A172 (cell line): ENCODE measurements at regions not wholly inside any gene's neighbourhood (a gene's known extent, or its start where the extent isn't known, plus 50 kb on each side); places are given as distances from the start of the nearest gene placed in this dataset.

ENCODE experiments used
- DNase-seq: peaks from one replicate; pipeline ENCODE4 v3.0.0-alpha.2; 2015; ENCODE audit warnings: low spot score

DNA sequence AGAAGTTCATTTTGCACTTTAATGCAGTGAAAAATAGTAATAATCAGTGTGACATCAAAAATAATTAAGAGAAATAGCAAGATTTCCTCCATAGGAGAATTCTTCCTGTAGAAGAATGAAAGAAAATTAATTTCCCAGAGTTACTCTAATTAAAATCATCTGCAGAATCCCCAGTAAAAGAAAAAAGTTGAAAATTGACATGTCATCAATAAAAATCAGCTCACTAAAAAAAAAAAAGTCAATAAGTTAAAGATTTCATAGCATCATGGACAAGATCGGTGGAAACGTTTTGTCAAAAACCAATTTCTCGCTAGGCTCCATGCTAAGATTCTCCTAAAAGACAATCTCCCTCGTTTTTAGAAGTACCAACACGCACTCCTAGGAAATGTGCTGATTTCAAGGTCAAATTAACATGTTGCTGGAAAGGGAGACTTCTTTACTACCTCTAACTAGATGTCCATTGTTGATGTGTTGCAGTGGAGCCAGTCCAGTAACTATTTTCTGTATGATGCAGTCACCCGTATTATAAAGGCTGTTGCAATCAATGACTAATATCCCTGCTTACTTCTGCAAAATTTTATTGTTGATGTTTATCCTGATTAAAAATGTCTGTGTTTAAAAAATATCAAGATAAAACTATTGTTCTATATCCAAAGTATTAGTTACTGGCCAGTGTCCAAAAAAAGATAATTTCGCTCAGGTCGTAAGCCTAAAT, 591.9 kb upstream of the MGMT start:
- no peak for DNase-seq

DNA sequence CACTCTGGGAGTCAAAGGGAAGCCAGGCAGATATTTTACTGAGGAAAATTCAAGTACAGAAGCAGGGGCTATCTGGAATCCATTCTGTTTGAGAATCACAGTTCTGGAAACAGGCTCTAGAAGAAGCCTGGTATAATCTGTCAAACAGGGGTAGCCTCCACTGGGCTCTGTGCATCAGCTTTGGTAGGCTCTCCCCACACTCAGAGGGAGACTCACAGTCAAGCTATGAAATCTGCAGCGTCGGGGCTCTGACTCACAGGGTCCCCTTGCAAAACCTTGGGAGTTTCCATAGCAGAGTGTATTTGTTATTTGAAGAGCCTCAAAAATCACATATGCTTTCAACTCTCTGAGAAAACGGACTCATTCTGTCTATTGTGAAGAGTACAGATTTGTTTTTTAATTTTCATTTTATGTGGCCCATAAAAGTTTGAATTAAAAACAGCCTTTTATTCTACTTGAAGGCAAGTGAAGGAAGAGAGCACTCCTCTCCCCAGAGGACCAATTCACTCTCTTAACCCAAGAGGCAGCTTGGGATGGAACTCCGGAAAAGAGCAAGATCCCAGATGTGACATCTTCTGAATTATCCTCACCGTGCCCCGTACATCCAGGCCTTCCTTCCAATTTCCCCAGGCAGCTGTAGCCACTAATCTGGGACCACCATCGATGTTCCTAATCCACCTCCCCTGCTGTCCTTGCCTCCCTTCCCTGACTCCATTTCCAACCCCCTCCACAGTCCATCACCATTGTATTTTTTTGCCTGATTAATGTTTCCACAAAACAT, 590.9 kb upstream of the MGMT start:
- DNase-seq = no peak

DNA sequence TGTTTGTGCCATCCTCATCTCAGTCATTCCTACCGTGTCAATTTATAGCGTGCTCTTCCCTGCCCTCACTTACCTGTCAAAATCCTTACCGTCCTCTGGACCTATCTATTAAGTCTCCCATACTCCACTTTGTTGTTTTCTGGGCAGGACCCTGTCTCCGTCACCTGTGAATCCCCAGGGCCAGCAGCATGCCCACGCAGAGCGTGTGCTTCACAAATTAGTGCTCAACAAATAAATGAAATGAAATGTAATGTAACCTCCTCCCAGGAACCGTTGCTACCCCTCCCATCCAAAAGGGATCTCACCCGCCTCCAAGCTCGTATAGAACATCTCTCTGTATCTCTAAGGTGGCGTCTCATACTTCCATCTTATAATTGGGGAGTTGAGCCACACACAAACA, 589.9 kb upstream of the MGMT start:
- no peak for DNase-seq

DNA sequence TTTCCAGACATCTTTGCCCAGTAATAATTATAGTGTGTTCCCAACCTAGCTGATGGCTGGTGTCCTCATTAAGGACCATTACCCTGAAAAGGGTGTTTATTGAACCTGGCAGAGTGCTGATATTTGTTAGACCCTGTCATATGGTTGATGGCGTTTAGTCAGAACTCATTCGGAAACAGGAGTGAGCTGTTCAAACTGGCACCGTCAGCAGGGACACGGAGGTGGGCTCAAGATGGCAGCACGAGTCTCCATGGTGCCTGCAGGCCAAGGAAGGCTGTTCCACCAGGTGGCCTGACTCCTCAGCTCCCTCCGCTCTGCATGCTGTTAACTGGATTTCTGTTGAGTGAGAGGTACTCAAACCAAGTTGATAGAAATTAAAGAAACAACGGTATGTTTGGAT, 589.1 kb upstream of the MGMT start:
- no peak for DNase-seq

DNA sequence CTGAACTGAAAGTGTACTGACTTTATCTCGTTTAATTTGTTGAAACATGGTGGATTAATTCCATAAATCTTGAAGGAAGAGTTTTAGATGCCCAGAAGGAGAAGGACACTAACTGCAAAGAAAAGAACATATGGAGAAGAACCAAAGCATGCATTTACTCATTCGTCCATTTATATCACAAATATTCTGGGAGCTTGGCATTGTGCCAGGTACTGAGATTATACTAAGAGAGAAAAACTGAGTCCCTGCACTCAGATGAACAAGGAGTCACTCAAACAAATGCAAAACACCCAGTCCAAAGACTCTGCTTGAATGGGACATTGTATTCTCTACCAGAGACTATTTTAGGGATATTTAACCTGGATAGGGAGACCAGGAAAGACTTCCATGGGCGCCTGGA, 588.0 kb upstream of the MGMT start:
- DNase-seq = no peak

DNA sequence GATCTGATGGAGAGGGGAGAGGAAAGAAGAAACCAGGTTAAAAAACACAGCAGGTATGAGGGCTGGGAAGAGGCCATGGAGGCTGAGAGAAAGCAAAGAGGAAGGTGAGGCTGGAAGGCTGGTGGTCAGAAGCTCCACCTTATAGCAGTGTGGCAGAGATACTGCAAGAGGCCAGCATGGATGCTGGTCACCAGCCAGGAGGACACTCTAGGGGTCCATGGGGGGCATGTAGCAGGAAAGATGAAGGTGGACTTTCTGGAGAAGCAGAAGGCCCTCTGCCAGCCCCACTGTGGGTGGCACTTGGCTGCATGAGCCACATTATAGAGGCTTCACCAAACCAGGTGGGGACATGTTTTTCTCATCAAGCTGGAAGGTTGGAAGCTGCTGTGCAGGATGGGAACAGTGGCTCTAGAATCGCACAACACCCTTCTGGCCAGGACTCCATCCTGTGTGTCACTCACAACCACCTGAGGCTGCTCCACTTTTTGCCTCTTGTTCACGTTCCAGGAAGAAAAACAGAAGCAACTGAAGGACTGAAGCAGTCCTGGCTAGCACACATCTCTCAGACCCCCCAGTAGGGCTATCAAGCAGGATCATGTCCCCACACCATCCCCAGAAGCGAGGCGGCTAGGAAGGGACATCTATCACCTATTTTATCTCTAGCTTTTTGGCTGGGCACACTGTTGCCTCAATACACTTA, 587.5 kb upstream of the MGMT start:
- DNase-seq = no peak

DNA sequence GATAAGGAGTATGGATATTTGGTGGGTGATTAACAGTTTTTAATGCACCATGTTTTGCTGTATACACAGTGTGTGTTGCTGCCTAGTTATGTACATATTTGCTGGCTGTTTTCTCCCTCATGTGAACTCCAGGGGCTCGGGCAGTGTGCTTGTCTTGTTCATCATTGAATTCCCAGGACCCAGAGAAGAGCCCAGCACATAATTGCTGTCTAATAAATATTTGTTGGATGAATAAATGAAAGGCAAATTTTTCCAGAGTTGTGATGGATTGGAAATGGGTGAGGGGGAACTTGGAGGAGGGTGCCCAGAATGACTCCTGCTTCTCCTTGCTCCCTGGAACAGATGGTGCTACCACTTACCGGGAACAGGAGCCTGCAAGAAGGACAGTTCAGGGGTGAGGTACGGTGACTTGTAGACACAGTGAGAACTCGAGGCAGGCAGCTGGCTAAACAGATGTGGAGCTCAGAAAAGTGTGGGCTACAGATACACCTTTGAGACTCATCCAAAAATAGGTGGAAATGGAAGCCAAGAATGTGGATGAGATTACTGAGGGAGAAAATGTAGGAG, 586.8 kb upstream of the MGMT start:
- DNase-seq = no peak

DNA sequence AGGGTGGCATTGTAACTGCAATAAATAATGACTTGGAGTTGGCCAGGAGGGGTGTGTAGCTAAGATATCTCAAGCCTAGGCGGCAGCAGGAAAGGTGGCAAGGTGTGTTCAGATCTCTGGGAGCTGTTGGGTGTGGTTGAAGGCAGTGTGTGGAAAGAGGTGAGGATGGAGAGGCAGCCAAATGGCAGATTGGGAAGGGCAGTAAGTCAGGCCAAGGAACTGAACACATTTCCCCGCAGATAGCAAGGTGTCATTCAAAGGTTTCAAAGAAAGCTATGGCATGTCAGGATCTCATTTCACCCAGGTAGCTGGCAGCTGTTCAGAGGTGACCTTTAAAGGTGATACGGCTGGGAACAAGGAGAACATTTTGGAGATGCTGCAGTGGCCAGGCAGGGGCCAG, 586.0 kb upstream of the MGMT start:
- no peak for DNase-seq

DNA sequence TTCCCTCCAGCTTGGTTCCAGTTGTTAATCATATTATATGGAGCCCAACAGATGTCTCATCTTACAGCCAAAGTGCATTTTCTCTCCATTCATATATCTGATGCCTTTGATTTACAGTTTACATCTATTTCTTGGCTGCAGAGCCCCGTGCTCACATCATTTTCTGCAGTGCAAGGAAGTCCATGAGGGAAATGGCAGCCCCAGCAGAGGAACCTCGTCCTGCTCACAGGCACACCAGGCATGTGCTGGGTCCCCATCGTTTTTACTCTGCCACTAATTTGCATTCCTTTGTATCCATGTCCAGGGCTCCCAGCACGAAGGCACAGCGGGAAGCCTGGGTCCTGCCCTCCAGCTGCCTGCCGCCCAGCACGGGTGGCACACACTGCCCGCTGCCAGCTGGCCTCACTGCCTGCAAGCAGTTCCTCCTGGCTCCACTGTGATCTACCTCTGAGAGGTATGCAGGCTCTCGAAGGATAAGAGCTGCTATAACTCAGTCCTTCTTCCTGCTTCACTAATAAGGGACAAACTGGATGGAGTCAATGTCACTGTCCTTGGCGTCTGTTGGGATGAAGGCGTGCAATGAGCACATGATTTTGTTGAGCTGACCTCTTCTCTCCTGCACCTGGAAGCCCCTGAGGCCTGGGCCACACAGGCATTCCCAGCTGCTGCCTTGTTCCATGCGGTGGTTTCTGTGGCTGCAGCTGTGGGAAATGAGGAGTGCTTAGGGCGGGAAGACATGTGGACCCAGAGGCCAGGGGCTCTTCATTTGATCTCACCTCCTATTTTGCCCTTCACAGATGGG, 583.6 kb upstream of the MGMT start:
- DNase-seq = no peak

DNA sequence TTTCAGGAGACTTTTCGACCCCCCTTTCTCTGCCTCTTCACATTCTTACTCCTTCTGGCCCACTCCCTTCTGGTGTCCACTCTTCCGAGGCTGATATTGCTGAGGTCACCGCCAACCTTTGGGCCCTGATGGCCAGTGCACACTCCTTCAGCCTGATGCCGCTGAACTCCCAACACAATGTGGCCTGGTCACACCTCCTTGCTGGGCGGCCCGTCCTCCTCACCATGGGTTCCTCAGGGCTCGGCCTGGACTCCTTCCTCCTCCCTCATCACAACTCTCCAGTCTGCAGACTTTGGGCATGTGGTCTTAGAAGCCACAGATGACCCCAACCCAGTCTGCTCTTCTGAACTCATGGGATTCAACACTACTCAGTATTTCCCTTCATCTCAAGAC, 583.0 kb upstream of the MGMT start:
- no peak for DNase-seq

DNA sequence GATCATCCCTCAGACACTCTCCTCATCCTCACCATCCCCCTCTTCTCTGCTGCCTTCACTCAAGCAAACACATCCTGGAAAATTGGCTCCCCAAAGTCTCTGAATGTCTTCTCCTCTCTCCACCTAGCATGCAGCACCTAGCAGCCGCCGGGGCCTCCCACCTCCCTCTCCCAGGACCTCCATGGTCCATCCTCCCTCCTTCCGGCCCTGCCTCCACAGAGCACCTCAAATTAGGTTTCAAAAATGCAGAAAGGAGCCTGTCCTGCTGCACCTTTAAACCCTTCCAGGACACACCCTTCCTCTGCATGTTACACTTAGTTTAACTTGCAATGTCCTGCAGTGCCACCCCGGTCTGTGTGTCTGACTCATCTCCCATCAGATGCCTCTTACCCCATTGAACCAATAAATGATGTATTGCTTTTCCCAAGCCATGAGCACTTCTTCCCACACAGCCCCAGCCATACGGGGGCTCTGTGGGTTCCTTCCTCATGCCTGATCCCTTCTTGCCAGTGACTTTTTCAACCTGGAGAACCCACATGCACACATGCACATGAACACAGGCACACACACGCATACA, 582.5 kb upstream of the MGMT start:
- DNase-seq = no peak

DNA sequence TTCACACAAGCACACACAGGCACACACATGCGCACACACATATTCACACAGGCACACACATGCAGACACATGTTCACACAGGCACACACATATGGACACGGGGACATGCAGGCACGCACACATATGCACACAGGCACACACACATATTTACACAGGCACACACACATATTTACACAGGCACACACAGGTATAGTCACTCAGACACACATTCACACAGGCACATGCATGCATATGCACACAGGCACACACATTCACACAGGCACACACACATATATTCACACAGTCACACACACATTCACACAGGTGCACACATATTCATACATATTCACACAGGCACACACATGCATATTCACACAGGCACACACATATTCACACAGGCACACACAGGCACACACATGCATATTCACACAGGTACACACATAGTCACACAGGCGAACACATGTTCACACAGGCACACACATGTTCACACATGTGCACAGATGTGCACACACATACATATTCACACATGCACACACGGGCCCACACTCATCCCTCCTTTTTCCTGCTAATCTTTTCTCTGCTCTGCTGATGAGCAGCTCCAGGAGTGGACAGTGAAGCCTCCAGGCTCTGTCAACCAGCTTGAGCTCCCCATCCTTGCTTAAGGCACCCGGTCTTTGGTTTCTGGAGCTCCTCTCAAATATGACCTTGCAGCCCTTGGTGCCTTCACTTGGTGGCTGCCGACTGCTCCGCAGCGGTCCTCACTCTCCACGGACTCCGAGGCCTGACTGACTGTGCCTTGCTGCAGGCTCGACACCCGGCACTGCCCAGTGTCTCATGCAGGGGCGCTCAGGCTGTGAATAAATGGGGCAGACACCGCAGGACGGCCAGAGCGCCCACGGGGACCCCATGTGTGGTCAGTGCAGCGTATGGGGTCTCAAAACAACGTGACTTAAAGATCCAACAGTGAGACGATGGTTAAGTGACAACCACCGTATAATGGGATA, 581.2 kb upstream of the MGMT start:
- no peak for DNase-seq

DNA sequence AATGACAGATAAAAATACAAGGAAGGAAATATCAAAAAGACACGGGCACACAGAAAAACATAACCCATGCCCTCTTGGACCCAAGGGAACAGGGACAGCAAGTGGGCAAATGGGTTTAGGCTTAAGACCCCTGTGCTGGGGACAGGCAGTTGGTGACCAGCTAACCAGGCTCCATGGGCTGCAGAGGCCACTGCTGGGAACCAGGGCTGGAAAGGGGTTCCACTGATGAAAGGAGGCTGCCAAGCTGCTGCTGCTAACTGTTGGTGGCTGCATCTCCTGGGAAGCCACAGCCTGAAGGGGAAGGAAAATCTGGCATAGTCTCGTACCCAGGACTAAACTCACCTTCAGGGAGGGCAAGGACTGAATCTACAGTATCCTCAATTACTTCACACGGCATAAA, 579.2 kb upstream of the MGMT start:
- no peak for DNase-seq

DNA sequence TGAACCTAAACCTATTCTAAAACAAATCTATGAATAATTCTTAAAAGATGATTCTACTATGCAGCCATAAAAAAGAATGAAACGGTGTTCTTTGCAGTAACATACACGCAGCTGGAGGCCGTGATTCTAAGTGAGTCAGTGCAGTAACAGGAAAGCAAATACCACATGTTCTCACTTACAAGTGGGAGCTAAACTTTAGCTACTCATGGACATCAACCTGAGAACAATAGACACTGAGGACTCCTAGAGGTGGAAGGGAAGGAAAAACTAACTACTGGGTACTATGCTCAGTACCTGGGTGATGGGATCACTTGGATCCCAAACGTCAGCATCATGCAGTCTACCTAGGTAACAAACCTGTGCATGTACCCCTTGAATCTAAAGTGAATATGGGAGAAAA, 575.0 kb upstream of the MGMT start:
- DNase-seq = no peak

DNA sequence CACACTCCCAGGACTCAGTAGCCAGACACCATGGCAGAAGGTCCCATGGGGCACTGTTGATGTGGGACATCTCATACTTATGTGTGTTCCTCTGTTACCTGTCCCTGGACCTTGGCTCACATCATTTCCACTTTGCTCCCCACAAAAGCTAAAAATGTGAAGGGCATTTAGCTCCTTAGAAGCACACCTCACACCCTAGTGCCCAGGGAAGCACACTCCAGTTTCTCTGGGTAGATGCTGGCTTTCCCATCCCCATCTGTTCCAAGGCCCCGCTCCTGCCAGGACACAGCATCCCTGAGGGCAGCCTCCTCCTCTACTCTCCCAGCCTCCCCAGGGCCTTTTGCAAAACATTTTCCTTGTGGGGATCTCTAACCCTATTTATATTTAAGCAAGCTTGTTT, 572.4 kb upstream of the MGMT start:
- no peak for DNase-seq

DNA sequence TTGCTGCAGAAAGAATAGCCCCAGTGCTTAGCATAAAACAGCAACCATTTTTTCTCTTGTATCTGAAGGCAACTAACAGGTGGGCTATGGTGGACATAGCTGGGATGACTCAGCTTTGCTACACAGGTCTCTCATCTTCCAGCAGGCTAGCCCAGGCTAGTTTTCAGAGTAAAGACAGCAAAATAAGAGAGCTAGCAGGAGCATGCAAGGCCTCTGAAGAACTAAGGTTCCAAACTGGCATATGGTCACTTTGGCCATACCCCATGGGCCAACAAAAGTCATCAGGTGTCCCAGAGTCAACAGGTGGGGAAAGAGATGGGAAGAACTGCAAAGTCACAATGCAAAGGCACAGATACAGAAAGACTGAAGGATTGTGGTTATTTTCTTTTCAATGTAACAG, 571.6 kb upstream of the MGMT start:
- no peak for DNase-seq

DNA sequence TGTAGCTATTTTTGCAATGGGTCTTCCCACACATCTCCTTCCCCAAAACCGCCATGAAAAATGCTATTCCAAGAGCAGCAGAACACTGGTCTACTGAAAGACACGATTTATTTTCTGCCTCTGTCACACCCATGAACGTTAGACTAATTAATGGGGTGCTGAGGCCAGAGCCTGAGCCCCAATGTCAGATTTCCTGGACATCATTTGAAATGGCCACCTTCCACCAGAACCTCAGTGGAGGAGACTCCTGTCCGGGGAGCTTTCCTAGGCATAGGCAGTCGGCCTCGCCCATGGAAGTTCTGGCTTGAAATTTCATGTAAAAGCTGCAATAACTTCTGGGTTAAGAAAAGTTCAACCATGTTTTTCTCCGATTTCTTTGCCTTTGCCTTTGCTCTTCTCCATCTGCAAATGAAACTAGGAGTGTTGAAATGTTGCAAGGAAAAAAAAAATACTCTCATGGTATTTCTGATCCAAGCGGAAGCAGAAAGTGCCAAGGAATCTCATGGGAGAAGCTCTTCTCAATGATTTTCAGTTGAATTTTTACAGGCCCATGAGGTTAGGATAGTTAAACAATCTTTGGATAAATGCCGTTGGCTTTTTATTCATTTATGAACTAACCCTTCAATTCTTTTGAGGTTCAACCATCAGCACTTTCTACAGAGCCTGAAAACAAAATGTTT, 570.8 kb upstream of the MGMT start:
- no peak for DNase-seq

DNA sequence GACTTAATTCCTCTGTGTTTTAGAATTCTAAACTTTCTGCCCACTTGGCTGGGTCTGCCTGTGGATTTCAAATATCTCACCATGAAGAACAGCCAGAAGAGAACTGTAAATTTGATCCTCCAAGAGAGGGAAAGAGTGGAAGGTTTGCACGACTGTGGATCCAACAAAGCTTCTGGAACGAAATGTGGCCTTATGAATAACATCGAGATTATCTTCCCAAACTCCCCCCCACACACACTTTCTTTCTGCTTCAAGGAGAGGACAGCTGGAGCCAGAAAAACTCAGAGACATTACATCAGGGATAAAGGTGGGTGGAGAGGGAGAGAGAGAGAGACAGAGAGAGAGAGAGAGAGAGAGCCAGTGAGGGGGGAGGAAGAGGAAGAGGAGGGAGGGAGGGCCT, 570.1 kb upstream of the MGMT start:
- no peak for DNase-seq

DNA sequence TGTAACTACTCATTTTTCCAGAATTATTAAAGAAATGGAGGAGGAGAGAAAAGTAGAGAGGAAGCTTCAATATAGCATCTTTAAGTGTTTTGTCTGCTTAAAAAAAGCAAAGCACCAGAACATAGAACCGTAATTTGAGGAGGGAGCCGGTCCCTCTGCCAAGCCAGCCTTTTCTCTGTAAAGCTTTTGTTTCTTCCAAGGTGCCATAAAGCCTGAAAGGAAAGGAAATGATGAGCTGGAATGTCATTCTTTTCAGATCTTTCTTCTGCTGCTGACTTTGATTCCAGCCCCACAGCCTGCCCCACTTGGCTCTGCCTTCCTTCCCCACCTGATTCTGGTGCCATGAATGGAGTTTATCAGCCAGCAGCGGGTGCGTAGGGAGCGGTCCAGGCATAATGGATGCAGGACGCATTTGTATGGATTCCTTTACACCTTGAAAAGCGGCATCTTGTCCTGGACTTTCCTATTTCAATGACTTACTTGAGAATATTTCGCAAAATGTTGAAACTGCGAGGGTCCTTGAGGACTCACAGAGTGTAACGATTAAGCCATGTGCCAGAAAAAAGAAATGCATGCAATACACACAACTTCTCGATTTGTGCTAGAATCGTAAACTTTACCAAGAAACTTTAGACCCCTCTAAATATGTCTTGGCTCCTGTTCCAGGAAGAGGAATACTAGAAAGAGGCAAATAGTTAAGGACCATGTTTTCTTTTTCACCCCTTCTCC, 569.5 kb upstream of the MGMT start:
- no peak for DNase-seq
